ENCODE measurements at regions not wholly inside any gene's neighbourhood (a gene's known extent, or its start where the extent isn't known, plus 50 kb on each side); places are given as distances from the start of the nearest gene placed in this dataset.

DNA sequence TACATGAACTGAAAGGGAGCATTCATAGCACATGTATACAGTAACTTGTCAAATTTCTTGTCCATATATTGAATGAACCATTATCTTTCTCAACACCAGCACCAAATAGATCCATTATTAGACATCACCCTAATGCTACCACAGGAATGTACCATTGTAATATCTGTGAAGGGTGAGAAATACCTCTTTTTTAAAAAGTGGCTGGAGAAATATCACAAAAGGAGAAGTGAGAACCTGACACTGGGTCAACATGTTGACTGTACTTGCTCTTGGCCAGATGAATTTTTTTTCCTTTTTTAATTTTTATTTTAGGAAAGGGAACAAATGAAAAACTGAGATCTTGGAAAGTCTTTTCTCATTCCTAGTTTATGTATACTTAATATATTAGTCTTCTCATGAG, 63.5 kb downstream of the CAVIN2 start:
- H3K4me3 Mint-ChIP-seq = no peak overlapping the region
- no peaks in the 10 kb centered on the region for H3K4me1 Mint-ChIP-seq (ENCODE audit: low read depth)
- no peaks in the 10 kb centered on the region for H3K36me3 Mint-ChIP-seq (ENCODE audit: low read depth)
- H3K27ac Mint-ChIP-seq = no peak overlapping the region
- DNase-seq = no peak
- no peaks in the 10 kb centered on the region for H3K9me3 Mint-ChIP-seq
- H3K27me3 Mint-ChIP-seq (ENCODE audit: insufficient read depth) = peaks cover 9% of the 10 kb centered on the region
- no peak for TF ChIP-seq CTCF (IDR thresholded peaks at IDR 0.05)
